Panc1 (cell line): ENCODE measurements at regions not wholly inside any gene's neighbourhood (a gene's known extent, or its start where the extent isn't known, plus 50 kb on each side); places are given as distances from the start of the nearest gene placed in this dataset.

Experiments used
- ATAC-seq: fragments of 200-7000 bp; cut with Tn5 transposase; 2 replicates; pipeline ENCODE4 v1.9.1; 2020; ENCODE audit warnings: mild to moderate bottlenecking, moderate library complexity
- BruUV-seq: library from RNA; stranded (reverse); fragments of 400-500 nt; replicated peaks from 2 replicates; lab custom pipeline; 2021; lab: Mats Ljungman, UMichigan
- CTCF ChIA-PET: fragments of 300-600 bp; sonication (Branson Sonifier 250); formaldehyde crosslinking; loops from one replicate; lab custom pipeline; 2022; ENCODE audit warnings: antibody characterized with exemption; lab: Charles Lee
- POLR2A ChIA-PET: fragments of 300-600 bp; sonication (Branson Sonifier 250); formaldehyde crosslinking; loops from one replicate; lab custom pipeline; 2022; ENCODE audit warnings: antibody characterized with exemption; lab: Charles Lee
- DNase-seq: peaks from one replicate; pipeline ENCODE4 v3.0.0-alpha.2; 2010; ENCODE audit warnings: low read depth, low spot score
- H3K27ac ChIP-seq: 2 replicates; pipeline ENCODE4 v1.5.1; 2011; ENCODE audit warnings: mild to moderate bottlenecking, low read length, inconsistent platforms
- H3K27me3 ChIP-seq: fragments of 200-500 bp; sonication (Bioruptor generic); 2 replicates; pipeline ENCODE4 v1.6.0; 2014; ENCODE audit warnings: low read length, inconsistent platforms; ENCODE audit not compliant: control insufficient read depth, insufficient read depth
- H3K36me3 ChIP-seq: fragments of 200-500 bp; sonication (Bioruptor generic); 2 replicates; pipeline ENCODE4 v1.5.1; 2014; ENCODE audit warnings: inconsistent platforms, mild to moderate bottlenecking, low read length, moderate library complexity; ENCODE audit not compliant: control insufficient read depth, insufficient read depth
- H3K4me1 ChIP-seq: 2 replicates; pipeline ENCODE4 v1.5.1; 2011; ENCODE audit warnings: inconsistent platforms, mild to moderate bottlenecking, low read length, moderate library complexity; ENCODE audit not compliant: control insufficient read depth, insufficient read depth
- H3K4me3 ChIP-seq, 2 experiments: 2 replicates each; pipeline ENCODE4 v1.5.1; 2011 to 2012; ENCODE audit warnings: low read depth in 2 of 2, low read length in 2 of 2, mild to moderate bottlenecking in 2 of 2, inconsistent platforms in 1 of 2, moderate library complexity in 1 of 2
- H3K9me3 ChIP-seq: fragments of 200-500 bp; sonication (Bioruptor generic); 2 replicates; pipeline ENCODE4 v1.5.1; 2014; ENCODE audit warnings: low read depth, mild to moderate bottlenecking, inconsistent platforms, low read length, moderate library complexity; ENCODE audit not compliant: control insufficient read depth, insufficient read depth
- POLR2AphosphoS5 ChIP-seq: IDR thresholded peaks from 2 replicates; pipeline ENCODE4 v1.6.1; 2012; ENCODE audit warnings: mild to moderate bottlenecking, low read depth, low read length, moderate library complexity
- SIN3A ChIP-seq: IDR thresholded peaks from 2 replicates; pipeline ENCODE4 v1.6.1; 2012; ENCODE audit warnings: low read depth, mild to moderate bottlenecking, low read length, moderate library complexity, borderline replicate concordance; ENCODE audit not compliant: insufficient read depth
- TCF7L2 ChIP-seq: IDR thresholded peaks from 2 replicates; pipeline ENCODE4 v1.6.1; 2011; ENCODE audit warnings: mild to moderate bottlenecking, low read depth, low read length, inconsistent platforms
- in situ Hi-C: cut with HindIII; loops from 2 replicates; pipeline ENCODE4 v1.10.0; 2016; ENCODE audit warnings: low sequenced_read_pairs, low pct_unique_long_range_greater_than_20kb
- intact Hi-C: fragments of 100-400 bp; cut with micrococcal nuclease; formaldehyde crosslinking; loops from one replicate; pipeline ENCODE4 v1.10.0; 2022; ENCODE audit not compliant: unreplicated experiment
- TF ChIP-seq, protein P1 (sequence below): fragments of 450-650 bp; IDR thresholded peaks from 2 replicates; pipeline ENCODE4 v1.5.1; 2017; ENCODE audit warnings: mild to moderate bottlenecking
- TF ChIP-seq, protein P2 (sequence below), 2 experiments: IDR thresholded peaks; 2 replicates each; pipeline ENCODE4 v1.6.1; 2011 to 2012; ENCODE audit warnings: low read depth in 2 of 2, control low read depth in 1 of 2, low read length in 1 of 2, mild to moderate bottlenecking in 1 of 2, moderate library complexity in 1 of 2; ENCODE audit not compliant: insufficient read depth in 1 of 2

GRCh38 chr12:127193341-127193740, 1073.6 kb upstream of the TMEM132C start:
- H3K27ac ChIP-seq = no peak overlapping the region
- H3K4me3 ChIP-seq = no peak overlapping the region
- intact Hi-C loops (no loop called here), in situ Hi-C loops (no loop called here)
- POLR2A ChIA-PET = no interaction called here
- no peaks in the 10 kb centered on the region for H3K4me1 ChIP-seq
- H3K9me3 ChIP-seq = no peaks in the 10 kb centered on the region
- CTCF ChIA-PET = no interaction called here
- no peaks in the 10 kb centered on the region for H3K36me3 ChIP-seq
- ATAC-seq = no peak
- no TSS peak for BruUV-seq
- H3K27me3 ChIP-seq = no peaks in the 10 kb centered on the region
- no peak for DNase-seq
- TF ChIP-seq, protein P1, sequence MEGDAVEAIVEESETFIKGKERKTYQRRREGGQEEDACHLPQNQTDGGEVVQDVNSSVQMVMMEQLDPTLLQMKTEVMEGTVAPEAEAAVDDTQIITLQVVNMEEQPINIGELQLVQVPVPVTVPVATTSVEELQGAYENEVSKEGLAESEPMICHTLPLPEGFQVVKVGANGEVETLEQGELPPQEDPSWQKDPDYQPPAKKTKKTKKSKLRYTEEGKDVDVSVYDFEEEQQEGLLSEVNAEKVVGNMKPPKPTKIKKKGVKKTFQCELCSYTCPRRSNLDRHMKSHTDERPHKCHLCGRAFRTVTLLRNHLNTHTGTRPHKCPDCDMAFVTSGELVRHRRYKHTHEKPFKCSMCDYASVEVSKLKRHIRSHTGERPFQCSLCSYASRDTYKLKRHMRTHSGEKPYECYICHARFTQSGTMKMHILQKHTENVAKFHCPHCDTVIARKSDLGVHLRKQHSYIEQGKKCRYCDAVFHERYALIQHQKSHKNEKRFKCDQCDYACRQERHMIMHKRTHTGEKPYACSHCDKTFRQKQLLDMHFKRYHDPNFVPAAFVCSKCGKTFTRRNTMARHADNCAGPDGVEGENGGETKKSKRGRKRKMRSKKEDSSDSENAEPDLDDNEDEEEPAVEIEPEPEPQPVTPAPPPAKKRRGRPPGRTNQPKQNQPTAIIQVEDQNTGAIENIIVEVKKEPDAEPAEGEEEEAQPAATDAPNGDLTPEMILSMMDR = no peak
- TF ChIP-seq SIN3A (no peak), POLR2AphosphoS5 (no peak), TCF7L2 (no peak)
- TF ChIP-seq, protein P2, sequence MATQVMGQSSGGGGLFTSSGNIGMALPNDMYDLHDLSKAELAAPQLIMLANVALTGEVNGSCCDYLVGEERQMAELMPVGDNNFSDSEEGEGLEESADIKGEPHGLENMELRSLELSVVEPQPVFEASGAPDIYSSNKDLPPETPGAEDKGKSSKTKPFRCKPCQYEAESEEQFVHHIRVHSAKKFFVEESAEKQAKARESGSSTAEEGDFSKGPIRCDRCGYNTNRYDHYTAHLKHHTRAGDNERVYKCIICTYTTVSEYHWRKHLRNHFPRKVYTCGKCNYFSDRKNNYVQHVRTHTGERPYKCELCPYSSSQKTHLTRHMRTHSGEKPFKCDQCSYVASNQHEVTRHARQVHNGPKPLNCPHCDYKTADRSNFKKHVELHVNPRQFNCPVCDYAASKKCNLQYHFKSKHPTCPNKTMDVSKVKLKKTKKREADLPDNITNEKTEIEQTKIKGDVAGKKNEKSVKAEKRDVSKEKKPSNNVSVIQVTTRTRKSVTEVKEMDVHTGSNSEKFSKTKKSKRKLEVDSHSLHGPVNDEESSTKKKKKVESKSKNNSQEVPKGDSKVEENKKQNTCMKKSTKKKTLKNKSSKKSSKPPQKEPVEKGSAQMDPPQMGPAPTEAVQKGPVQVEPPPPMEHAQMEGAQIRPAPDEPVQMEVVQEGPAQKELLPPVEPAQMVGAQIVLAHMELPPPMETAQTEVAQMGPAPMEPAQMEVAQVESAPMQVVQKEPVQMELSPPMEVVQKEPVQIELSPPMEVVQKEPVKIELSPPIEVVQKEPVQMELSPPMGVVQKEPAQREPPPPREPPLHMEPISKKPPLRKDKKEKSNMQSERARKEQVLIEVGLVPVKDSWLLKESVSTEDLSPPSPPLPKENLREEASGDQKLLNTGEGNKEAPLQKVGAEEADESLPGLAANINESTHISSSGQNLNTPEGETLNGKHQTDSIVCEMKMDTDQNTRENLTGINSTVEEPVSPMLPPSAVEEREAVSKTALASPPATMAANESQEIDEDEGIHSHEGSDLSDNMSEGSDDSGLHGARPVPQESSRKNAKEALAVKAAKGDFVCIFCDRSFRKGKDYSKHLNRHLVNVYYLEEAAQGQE (IDR thresholded peaks at IDR 0.05; ENCODE audit: insufficient read depth in 1 of 2, low read depth in 2 of 2, low read length in 1 of 2) = no peak

DNA sequence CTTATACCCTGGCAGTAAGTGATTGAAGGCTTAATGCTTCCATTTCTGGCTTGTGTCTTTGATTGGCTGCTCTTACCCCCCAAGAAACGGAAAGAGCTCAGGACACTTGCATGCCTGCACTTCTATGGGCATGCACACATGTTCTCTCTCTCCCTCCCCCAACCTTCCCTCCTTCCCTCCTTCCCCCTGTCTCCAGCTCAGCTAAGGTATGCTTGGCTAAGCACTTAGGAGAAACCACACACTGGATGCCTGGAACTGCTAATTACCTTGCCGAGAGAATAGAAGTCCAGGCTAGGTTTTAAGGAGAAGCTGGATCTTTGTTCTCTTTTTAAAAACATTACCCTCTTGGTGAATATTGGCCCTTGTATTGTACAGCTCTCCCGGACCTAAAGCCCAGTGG, 1072.8 kb upstream of the TMEM132C start:
- H3K4me1 ChIP-seq = no peaks in the 10 kb centered on the region
- ChIA-PET POLR2A (no interaction called here), CTCF (no interaction called here)
- no peak for DNase-seq
- H3K27me3 ChIP-seq = no peaks in the 10 kb centered on the region
- in situ Hi-C loops (no loop called here), intact Hi-C loops (no loop called here)
- no peak overlapping the region for H3K4me3 ChIP-seq
- no peak for ATAC-seq
- no peaks in the 10 kb centered on the region for H3K9me3 ChIP-seq
- H3K36me3 ChIP-seq = no peaks in the 10 kb centered on the region
- no TSS peak for BruUV-seq
- H3K27ac ChIP-seq = no peak overlapping the region
- TF ChIP-seq SIN3A (no peak), TCF7L2 (no peak), POLR2AphosphoS5 (no peak)
- TF ChIP-seq, protein P1 = no peak
- TF ChIP-seq, protein P2 (IDR thresholded peaks at IDR 0.05; ENCODE audit: insufficient read depth in 1 of 2, low read depth in 2 of 2, low read length in 1 of 2) = no peak
